MCF 10A (cell line): ENCODE measurements at regions not wholly inside any gene's neighbourhood (a gene's known extent, or its start where the extent isn't known, plus 50 kb on each side); places are given as distances from the start of the nearest gene placed in this dataset.

Source experiments
- BruUV-seq: library from RNA; stranded (reverse); fragments of 400-500 nt; replicated peaks from 2 replicates; lab custom pipeline; 2021; lab: Mats Ljungman, UMichigan
- CTCF ChIA-PET: fragments of 300-600 bp; sonication (Branson Sonifier 250); formaldehyde crosslinking; extraction: SDS; loops from one replicate; lab custom pipeline; 2021; ENCODE audit warnings: antibody characterized with exemption, inconsistent platforms; lab: Yijun Ruan, JAX
- POLR2A ChIA-PET: fragments of 300-600, 350-650 bp; sonication (Branson Sonifier 250); formaldehyde crosslinking; extraction: SDS; loops from one replicate; lab custom pipeline; 2020; ENCODE audit warnings: antibody characterized with exemption, inconsistent platforms; lab: Yijun Ruan, JAX
- DNase-seq: peaks from one replicate; pipeline ENCODE4 v3.0.0-alpha.2; 2018; ENCODE audit not compliant: unreplicated experiment
- H3K27ac Mint-ChIP-seq: one replicate; pipeline ENCODE4 v1.8.0; 2022; ENCODE audit warnings: mild to moderate bottlenecking, low read depth, mixed read lengths; ENCODE audit not compliant: unreplicated experiment
- H3K27me3 Mint-ChIP-seq: one replicate; pipeline ENCODE4 v1.8.0; 2022; ENCODE audit warnings: mixed read lengths; ENCODE audit not compliant: insufficient read depth, unreplicated experiment
- H3K36me3 Mint-ChIP-seq: one replicate; pipeline ENCODE4 v1.8.0; 2022; ENCODE audit warnings: mild to moderate bottlenecking, moderate library complexity, mixed read lengths; ENCODE audit not compliant: insufficient read depth, unreplicated experiment
- H3K4me1 Mint-ChIP-seq: one replicate; pipeline ENCODE4 v1.8.0; 2022; ENCODE audit warnings: mixed read lengths; ENCODE audit not compliant: insufficient read depth, unreplicated experiment
- H3K4me3 Mint-ChIP-seq: one replicate; pipeline ENCODE4 v1.8.0; 2022; ENCODE audit warnings: mild to moderate bottlenecking, moderate library complexity, mixed read lengths; ENCODE audit not compliant: unreplicated experiment
- H3K9me3 Mint-ChIP-seq: one replicate; pipeline ENCODE4 v1.8.0; 2022; ENCODE audit warnings: mixed read lengths; ENCODE audit not compliant: unreplicated experiment
- intact Hi-C: fragments of 100-400 bp; cut with micrococcal nuclease; formaldehyde crosslinking; loops from 2 replicates; pipeline ENCODE4 v1.14.1; 2022
- TF ChIP-seq, protein P1 (sequence below): fragments of 200-600 bp; IDR thresholded peaks from one replicate; pipeline ENCODE4 v1.8.0; 2022; ENCODE audit warnings: antibody characterized with exemption, mild to moderate bottlenecking; ENCODE audit not compliant: unreplicated experiment

GRCh38 chr13:69324090-69324886, 783.3 kb upstream of the ATXN8OS start:
- Mint-ChIP-seq H3K27ac (no peak overlapping the region), H3K4me1 (no peaks in the 10 kb centered on the region), H3K27me3 (no peaks in the 10 kb centered on the region), H3K9me3 (no peaks in the 10 kb centered on the region), H3K36me3 (no peaks in the 10 kb centered on the region), H3K4me3 (no peak overlapping the region)
- ChIA-PET CTCF (interaction anchor here (0.7 to 1.0 kb wide), 2 partner anchors 516 to 817 kb away, joined by 3 to 4 read pairs; no protein-coding TSS in a partner anchor), POLR2A (no interaction called here)
- no TSS peak for BruUV-seq
- intact Hi-C loops: loop anchor here (5.0 to 10.0 kb wide), 2 partner anchors 201 to 512 kb away; no protein-coding TSS in a partner anchor
- DNase-seq: peak; percentile 36
- TF ChIP-seq, protein P1, sequence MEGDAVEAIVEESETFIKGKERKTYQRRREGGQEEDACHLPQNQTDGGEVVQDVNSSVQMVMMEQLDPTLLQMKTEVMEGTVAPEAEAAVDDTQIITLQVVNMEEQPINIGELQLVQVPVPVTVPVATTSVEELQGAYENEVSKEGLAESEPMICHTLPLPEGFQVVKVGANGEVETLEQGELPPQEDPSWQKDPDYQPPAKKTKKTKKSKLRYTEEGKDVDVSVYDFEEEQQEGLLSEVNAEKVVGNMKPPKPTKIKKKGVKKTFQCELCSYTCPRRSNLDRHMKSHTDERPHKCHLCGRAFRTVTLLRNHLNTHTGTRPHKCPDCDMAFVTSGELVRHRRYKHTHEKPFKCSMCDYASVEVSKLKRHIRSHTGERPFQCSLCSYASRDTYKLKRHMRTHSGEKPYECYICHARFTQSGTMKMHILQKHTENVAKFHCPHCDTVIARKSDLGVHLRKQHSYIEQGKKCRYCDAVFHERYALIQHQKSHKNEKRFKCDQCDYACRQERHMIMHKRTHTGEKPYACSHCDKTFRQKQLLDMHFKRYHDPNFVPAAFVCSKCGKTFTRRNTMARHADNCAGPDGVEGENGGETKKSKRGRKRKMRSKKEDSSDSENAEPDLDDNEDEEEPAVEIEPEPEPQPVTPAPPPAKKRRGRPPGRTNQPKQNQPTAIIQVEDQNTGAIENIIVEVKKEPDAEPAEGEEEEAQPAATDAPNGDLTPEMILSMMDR: peak; percentile 57

DNA sequence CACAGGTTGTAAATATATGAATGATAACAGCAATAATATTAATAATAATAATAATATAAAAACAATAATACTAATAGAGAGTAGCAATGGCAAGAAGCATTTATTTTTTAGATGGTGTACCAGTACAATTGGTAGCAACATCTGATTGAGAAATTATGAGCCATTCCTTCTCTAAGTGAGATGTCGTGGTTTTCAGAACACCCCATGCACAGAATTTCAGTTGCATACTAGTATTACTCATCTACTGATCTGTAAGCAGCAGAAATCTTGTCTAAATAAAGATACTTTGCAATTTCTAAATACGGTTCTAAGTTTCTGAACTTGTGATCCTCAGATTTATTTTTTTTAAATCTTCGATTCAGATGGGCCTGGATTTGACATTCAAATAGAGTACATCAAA, 788.0 kb upstream of the ATXN8OS start:
- no peaks in the 10 kb centered on the region for H3K27me3 Mint-ChIP-seq
- H3K27ac Mint-ChIP-seq: no peak overlapping the region
- CTCF ChIA-PET: no interaction called here
- no peaks in the 10 kb centered on the region for H3K9me3 Mint-ChIP-seq
- no peak for DNase-seq
- TF ChIP-seq, protein P1: no peak
- H3K4me3 Mint-ChIP-seq: no peak overlapping the region
- intact Hi-C loops: loop anchor here (5.0 to 10.0 kb wide), 2 partner anchors 205 to 507 kb away; no protein-coding TSS in a partner anchor
- no peaks in the 10 kb centered on the region for H3K36me3 Mint-ChIP-seq
- no TSS peak for BruUV-seq
- no peaks in the 10 kb centered on the region for H3K4me1 Mint-ChIP-seq
- POLR2A ChIA-PET: no interaction called here

- Mint-ChIP-seq H3K27me3 (no peaks in the 10 kb centered on the region), H3K4me1 (no peaks in the 10 kb centered on the region), H3K4me3 (no peak overlapping the region), H3K27ac (no peak overlapping the region), H3K36me3 (no peaks in the 10 kb centered on the region), H3K9me3 (no peaks in the 10 kb centered on the region)
- DNase-seq: no peak
- no TSS peak for BruUV-seq
- ChIA-PET POLR2A (no interaction called here), CTCF (no interaction called here)
- TF ChIP-seq, protein P1: no peak
- intact Hi-C loops: no loop called here
These were observed 792.6 kb upstream of the ATXN8OS start for GRCh38 chr13:69315039-69315438.

GRCh38 chr13:69306766-69307165, 800.9 kb upstream of the ATXN8OS start:
- CTCF ChIA-PET: no interaction called here
- H3K4me1 Mint-ChIP-seq: no peaks in the 10 kb centered on the region
- intact Hi-C loops: no loop called here
- TF ChIP-seq, protein P1: no peak
- no peaks in the 10 kb centered on the region for H3K27me3 Mint-ChIP-seq
- H3K36me3 Mint-ChIP-seq: no peaks in the 10 kb centered on the region
- no peak overlapping the region for H3K4me3 Mint-ChIP-seq
- BruUV-seq: no TSS peak
- no peak for DNase-seq
- no peak overlapping the region for H3K27ac Mint-ChIP-seq
- H3K9me3 Mint-ChIP-seq: no peaks in the 10 kb centered on the region
- POLR2A ChIA-PET: no interaction called here
